ENCODE measurements at regions not wholly inside any gene's neighbourhood (a gene's known extent, or its start where the extent isn't known, plus 50 kb on each side); places are given as distances from the start of the nearest gene placed in this dataset.
"Not testable (repeated sequence)": the region's sequence is repeated elsewhere in the genome, so short reads cannot be mapped to it uniquely, and the experiment has no call there.

DNA sequence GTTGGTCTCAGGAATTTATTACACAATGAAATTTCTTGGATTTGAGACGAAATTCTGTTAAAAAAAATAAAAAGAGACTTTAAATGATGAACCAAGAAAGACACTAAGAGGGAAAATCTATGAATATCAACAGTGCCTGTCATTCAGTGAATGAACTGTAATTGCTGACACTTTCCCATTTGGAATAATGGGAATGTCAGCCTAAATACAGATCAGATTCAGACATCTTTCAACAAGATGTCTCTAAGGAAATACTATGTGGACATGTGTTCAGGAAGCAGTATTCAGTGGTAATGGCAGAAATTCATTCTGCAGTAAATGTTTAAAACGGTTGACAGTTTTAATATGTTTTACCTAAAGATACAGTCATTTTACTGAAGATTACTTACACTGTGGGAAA is 433.7 kb upstream of the FAM174A start:
- not testable (repeated sequence) for H3K36me3 Mint-ChIP-seq (ENCODE audit: low read depth); H3K27ac Mint-ChIP-seq; H3K4me3 Mint-ChIP-seq; H3K9me3 Mint-ChIP-seq; H3K4me1 Mint-ChIP-seq (ENCODE audit: low read depth); H3K27me3 Mint-ChIP-seq

DNA sequence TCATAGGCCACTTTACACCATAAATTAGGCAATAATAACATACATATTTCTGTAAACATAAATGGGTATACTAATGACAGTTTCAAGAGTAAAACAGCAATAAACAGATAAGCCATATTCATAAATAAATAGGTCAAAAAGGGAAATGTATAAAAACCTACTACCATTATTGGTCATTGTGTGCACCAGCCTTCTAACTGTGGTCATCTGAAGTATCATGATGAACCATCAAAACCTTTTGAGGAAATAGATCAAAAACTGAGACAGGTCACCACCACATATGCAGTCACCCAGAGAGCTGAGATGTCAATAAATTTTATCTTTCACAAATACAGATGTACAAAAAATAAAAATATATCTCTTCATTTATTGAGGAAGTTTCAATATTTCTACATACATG is 438.8 kb upstream of the FAM174A start:
- H3K36me3 Mint-ChIP-seq (ENCODE audit: low read depth); H3K4me3 Mint-ChIP-seq; H3K27ac Mint-ChIP-seq; H3K27me3 Mint-ChIP-seq; H3K4me1 Mint-ChIP-seq (ENCODE audit: low read depth); H3K9me3 Mint-ChIP-seq: not testable (repeated sequence)

DNA sequence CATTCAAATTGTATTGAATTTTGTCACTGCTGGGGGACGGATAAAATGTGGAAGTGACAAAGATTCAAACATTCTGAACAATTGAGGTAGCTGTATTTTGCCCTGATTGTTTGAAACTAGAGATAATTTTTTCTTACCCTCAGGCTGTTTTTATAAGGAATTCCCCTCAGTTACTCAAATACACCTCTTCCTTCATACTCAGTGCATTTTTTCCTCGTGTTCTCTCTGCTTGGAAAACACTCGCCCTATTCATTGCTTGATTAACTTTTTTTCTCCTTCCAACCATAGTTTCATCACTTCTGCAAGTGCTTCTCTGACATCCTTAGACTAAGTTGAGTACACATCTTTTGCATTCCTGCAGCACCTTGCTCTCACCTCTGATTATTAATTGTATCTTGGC is 454.5 kb upstream of the FAM174A start:
- H3K4me1 Mint-ChIP-seq (ENCODE audit: low read depth); H3K9me3 Mint-ChIP-seq; H3K4me3 Mint-ChIP-seq; H3K27ac Mint-ChIP-seq; H3K27me3 Mint-ChIP-seq; H3K36me3 Mint-ChIP-seq (ENCODE audit: low read depth): not testable (repeated sequence)

DNA sequence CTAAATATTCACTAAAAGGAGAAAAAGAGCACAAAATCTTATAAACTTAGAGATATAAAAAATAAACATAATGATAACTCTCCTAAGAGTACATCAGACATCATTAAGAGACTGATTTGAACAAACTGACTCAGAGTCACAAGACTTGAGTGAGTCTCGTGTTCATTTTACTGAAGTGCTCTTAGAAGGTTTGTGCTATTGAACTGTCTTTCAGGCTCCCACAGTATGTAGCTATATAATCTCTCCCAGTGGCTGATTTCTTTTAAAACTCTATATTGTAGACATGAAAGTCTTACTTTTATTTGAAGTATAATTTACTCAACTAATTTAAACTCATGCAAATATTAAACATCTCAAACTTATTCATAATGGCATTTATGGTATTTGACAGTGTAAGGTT is 456.0 kb upstream of the FAM174A start:
- H3K9me3 Mint-ChIP-seq; H3K4me1 Mint-ChIP-seq (ENCODE audit: low read depth); H3K36me3 Mint-ChIP-seq (ENCODE audit: low read depth); H3K4me3 Mint-ChIP-seq; H3K27me3 Mint-ChIP-seq; H3K27ac Mint-ChIP-seq: not testable (repeated sequence)

DNA sequence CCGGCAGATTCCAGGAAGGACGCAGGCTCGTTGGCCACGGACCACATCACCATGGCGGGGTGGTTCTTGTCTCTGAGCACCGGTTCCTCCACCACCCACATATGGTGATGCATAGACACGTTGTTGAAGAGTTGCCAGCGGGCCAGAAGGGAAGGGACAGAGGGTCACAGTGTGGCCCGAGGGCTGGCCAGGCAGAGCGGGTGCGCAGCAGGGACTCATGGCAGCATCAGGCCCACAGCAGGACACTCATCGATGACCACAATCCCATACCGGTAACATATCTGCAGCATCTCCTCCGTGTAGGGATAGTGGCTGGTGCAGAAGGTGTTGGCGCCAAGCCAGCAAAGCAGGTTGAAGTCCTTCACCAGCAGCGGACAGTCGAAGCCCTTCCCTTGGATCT is 469.2 kb upstream of the FAM174A start:
- H3K27me3 Mint-ChIP-seq; H3K36me3 Mint-ChIP-seq (ENCODE audit: low read depth); H3K9me3 Mint-ChIP-seq; H3K27ac Mint-ChIP-seq; H3K4me3 Mint-ChIP-seq; H3K4me1 Mint-ChIP-seq (ENCODE audit: low read depth): not testable (repeated sequence)

DNA sequence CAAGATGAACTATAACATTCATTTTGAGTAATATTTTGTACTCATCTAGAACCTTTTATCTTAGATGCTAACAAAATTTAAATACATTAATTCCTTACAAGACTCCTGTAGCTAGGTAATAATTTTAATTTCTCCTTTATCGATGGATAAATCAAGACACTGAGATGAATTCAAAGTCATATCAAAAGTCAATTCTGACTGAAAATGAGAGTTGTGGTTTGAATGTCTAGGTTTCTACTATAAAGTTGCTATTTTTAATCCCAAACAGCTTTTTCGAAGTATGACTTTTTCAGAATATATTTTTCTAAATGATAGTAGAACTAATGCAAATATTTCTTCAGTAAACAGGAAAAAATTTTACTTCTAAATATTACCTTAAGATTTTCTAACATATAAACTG is 491.7 kb upstream of the FAM174A start:
- Mint-ChIP-seq H3K9me3 (no peaks in the 10 kb centered on the region), H3K27me3 (no peaks in the 10 kb centered on the region), H3K4me1 (ENCODE audit: low read depth) (no peaks in the 10 kb centered on the region), H3K36me3 (ENCODE audit: low read depth) (no peaks in the 10 kb centered on the region), H3K27ac (no peak overlapping the region), H3K4me3 (no peak overlapping the region)

DNA sequence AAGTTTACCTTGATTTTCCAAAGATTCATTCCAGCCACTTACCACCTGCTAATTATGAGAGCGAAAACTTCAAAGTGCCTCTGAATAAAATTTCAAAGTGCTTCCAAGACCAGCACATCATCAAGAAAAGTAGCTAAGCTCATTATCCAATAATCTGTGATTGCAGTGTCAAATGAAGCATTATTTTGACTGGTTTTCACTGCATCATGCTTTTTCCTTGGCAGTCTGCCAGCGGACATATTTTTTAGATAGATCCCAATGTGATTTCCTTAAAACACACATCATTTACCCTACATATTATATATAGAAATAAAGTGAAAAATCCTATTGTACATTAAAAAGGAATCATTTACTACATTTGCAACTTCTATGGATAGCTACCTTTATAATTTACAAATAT is 508.6 kb upstream of the FAM174A start:
- Mint-ChIP-seq H3K27me3 (no peaks in the 10 kb centered on the region), H3K4me3 (no peak overlapping the region), H3K36me3 (ENCODE audit: low read depth) (no peaks in the 10 kb centered on the region), H3K27ac (no peak overlapping the region), H3K9me3 (peaks cover 9% of the 10 kb centered on the region), H3K4me1 (ENCODE audit: low read depth) (no peaks in the 10 kb centered on the region)

DNA sequence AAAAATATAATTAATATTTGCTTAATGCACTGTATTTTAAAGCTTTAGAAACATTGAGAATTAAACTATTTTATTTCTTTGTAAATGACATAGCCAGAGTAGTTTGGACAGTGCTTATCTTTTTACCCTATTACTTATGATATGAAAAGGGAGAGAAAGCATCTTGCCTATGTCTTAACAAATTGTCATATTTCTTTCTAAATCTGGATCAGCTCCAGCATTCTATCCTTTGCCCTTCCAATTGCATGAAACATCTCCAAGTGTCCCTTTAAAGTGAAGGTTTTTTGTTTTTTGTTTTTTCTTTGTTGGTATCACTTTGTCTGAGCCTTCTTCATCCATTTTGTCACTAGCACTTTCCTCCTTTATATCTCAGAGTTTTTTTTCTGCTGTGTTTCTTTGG is 511.6 kb upstream of the FAM174A start:
- Mint-ChIP-seq H3K27ac (no peak overlapping the region), H3K4me1 (ENCODE audit: low read depth) (no peaks in the 10 kb centered on the region), H3K36me3 (ENCODE audit: low read depth) (no peaks in the 10 kb centered on the region), H3K4me3 (no peak overlapping the region), H3K9me3 (peaks cover 6% of the 10 kb centered on the region), H3K27me3 (no peaks in the 10 kb centered on the region)

DNA sequence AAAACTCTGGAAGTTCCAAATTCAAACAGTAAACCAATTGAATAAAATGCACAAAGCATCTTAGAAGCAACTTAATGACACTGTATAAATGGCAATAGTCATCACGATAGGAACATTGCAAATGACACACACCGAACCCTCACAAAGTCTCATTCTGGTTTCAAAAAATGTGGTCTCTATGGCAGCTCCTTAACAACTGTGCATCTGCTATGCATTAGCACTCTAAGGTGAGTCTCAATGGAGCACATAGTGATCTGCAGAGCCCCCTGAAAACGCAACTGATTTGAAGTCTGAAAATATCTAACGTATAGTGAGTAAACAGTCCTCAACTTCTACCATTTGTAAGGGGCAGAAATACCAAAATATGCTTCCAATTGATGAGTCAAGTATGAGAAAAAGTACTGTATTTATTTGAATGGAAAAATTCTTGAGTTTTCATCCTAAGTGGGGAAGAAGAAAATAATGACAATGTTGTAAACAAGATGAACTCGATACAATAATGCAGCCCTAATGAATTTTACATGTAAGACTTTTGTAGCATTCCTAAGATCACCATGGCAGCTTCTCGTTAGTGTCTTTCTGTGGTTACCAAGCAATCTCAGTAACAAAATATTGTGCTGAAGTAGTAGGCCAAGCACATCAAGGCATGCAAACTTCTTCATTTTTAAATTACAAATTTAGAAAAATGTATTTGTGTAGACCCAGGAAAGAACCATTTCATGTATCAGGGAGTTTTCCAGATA is 517.5 kb upstream of the FAM174A start:
- Mint-ChIP-seq H3K4me1 (ENCODE audit: low read depth) (no peaks in the 10 kb centered on the region), H3K9me3 (no peaks in the 10 kb centered on the region), H3K4me3 (no peak overlapping the region), H3K27ac (no peak overlapping the region), H3K27me3 (no peaks in the 10 kb centered on the region), H3K36me3 (ENCODE audit: low read depth) (no peaks in the 10 kb centered on the region)

DNA sequence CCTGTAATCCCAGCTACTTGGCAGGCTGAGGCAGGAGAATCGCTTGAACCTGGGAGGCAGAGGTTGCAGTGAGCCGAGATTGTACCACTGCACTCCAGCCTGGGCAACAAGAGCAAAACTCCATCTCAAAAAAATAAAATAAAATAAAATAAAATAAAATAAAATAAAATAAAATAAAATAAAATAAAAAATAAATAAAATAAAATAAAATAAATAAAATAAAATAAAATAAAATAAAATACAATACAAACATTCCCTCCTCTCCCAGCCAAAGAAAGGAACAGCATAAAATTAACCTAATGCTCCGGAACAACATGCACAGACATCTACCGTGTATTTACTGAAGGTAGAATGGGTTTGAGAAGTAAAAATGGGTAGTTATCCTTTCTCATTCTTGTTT is 521.9 kb upstream of the FAM174A start:
- H3K27me3 Mint-ChIP-seq; H3K4me3 Mint-ChIP-seq; H3K9me3 Mint-ChIP-seq; H3K27ac Mint-ChIP-seq; H3K36me3 Mint-ChIP-seq (ENCODE audit: low read depth); H3K4me1 Mint-ChIP-seq (ENCODE audit: low read depth): not testable (repeated sequence)

DNA sequence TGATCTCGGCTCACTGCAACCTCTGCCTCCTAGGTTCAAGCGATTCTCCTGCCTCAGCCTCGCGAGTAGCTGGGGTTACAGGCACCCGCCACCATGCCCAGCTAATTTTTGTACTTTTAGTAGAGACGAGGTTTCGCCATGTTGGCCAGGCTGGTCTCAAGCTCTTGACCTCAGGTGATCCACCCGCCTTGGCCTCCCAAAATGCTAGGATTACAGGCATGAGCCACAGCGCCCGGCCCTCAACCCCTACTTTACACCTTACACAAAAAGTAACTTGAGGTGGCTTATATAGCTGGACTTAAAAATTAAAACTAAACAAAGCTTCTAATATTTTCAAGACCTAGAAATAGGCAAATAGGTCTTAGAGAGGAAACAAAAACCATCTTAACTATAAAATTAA is 524.0 kb upstream of the FAM174A start:
- H3K9me3 Mint-ChIP-seq; H3K4me1 Mint-ChIP-seq (ENCODE audit: low read depth); H3K27ac Mint-ChIP-seq; H3K27me3 Mint-ChIP-seq; H3K4me3 Mint-ChIP-seq; H3K36me3 Mint-ChIP-seq (ENCODE audit: low read depth): not testable (repeated sequence)

DNA sequence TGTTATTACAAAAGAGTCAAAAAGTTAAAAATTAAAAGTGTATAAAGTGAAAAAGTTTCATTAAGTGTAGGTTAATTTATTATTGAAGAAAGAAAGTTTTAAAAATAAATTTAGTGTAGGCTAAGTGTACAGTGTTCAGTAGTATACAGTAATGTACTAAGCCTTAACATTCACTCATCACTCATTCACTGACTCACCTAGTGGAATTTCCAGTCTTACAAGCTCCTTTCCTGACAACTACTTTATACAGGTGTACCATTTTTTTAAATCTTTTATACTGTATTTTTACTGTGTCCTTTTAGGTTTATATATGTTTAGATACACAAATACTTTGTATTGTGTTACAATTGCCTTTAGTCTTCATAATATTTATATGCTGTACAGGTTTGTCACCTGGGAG is 530.2 kb upstream of the FAM174A start:
- no peak overlapping the region for H3K27ac Mint-ChIP-seq
- H3K9me3 Mint-ChIP-seq = peaks cover 4% of the 10 kb centered on the region
- no peaks in the 10 kb centered on the region for H3K36me3 Mint-ChIP-seq (ENCODE audit: low read depth)
- H3K27me3 Mint-ChIP-seq = no peaks in the 10 kb centered on the region
- no peak overlapping the region for H3K4me3 Mint-ChIP-seq
- no peaks in the 10 kb centered on the region for H3K4me1 Mint-ChIP-seq (ENCODE audit: low read depth)

DNA sequence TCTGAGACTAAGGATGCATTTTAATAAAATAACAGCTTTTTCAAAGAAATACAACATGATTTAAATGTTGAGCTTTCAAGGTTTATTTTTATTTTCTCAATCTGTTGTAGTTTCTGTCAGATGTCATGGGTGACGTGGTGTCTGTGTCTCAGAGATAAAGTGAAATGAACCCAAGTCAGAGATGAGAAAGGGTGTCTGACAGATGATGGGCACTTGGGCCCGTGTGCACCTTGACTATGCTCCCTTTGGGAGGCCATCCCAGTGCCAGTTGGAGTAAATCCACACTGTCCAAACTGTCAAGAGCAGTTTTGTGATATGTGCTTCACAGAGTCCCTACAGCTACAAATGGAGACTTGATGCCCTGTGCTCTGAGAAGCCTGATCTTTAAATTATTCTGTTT is 536.9 kb upstream of the FAM174A start:
- Mint-ChIP-seq H3K4me1 (ENCODE audit: low read depth) (no peaks in the 10 kb centered on the region), H3K27ac (no peak overlapping the region), H3K36me3 (ENCODE audit: low read depth) (no peaks in the 10 kb centered on the region)

DNA sequence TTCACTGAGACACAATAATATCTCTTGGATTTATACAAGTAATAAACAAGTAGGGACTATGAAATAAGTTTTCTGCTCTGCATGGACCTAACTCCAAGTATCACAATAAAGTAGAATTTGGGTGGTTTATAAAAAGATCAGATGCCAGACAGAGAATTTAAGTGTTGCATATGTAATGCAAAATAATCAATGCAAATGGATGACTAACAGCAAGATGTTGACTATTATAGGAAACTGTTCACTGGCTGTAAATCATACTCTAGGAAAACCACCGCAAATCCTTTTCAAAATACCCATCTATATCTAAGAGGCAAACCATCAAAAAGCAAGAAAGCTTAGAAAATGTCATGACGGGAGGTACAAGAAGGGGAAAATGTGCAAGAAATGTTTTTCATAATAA is 539.8 kb upstream of the FAM174A start:
- peaks cover 10% of the 10 kb centered on the region for H3K9me3 Mint-ChIP-seq
- H3K4me1 Mint-ChIP-seq (ENCODE audit: low read depth) = no peaks in the 10 kb centered on the region
- no peak overlapping the region for H3K27ac Mint-ChIP-seq
- H3K27me3 Mint-ChIP-seq = no peaks in the 10 kb centered on the region
- H3K4me3 Mint-ChIP-seq = no peak overlapping the region
- no peaks in the 10 kb centered on the region for H3K36me3 Mint-ChIP-seq (ENCODE audit: low read depth)

More for the DNA sequence above, 536.9 kb upstream of the FAM174A start:
- H3K4me3 Mint-ChIP-seq = no peak overlapping the region
- peaks cover 14% of the 10 kb centered on the region for H3K9me3 Mint-ChIP-seq
- H3K27me3 Mint-ChIP-seq = no peaks in the 10 kb centered on the region

DNA sequence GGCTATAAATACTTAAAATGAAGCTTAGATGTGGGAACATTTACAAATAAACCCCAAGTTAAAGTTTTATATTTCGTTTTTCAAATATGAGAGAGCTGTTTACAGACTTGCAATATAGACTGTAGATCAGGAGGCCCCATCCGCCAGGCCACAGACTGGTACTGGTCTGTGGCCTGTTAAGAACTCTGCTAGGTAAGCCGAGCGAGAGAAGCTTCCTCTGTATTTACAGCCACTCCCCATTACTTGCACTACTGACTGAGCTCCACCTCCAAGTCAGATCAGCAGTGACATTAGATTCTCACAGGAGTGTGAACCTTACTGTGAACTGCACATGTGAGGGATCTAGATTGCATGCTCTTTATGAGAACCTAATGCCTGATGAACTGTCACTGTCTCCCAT is 561.4 kb upstream of the FAM174A start:
- H3K27me3 Mint-ChIP-seq = no peaks in the 10 kb centered on the region
- no peak overlapping the region for H3K4me3 Mint-ChIP-seq
- no peaks in the 10 kb centered on the region for H3K9me3 Mint-ChIP-seq

DNA sequence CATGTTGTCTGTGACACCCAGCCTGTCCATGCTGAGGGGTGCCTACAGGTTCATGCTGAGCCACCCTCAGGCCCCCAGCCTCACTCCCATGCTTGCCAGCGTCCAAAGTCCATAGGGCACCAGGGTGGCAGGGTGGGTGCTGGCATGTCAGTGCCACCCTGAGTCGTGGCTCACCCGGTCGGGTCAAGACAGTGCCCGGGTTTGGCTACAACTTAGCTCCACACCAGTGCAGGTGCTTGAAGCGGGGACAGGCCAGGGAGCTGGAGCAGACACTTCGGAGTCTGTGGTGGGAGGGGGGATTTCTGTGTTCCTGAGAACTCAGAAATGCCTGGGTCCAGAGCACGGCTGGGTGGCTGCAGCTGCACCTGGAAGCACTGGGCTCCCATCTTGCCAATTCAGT is 579.2 kb upstream of the FAM174A start:
- Mint-ChIP-seq H3K27me3 (no peaks in the 10 kb centered on the region), H3K36me3 (ENCODE audit: low read depth) (no peaks in the 10 kb centered on the region), H3K4me3 (no peak overlapping the region), H3K27ac (no peak overlapping the region), H3K4me1 (ENCODE audit: low read depth) (no peaks in the 10 kb centered on the region), H3K9me3 (peaks cover 6% of the 10 kb centered on the region)

More for the DNA sequence above, 561.4 kb upstream of the FAM174A start:
- Mint-ChIP-seq H3K27ac (no peak overlapping the region), H3K36me3 (ENCODE audit: low read depth) (no peaks in the 10 kb centered on the region), H3K4me1 (ENCODE audit: low read depth) (no peaks in the 10 kb centered on the region)

All from stimulated activated naive CD8-positive, alpha-beta T cell treated with anti-CD3 and anti-CD28 coated beads, Interleukin-15, Interleukin-2, amounts not matched to agents 100 ng/mL and 50 ng/mL, for 24 hours (primary cell).